SH-SY5Y (cell line): ENCODE measurements at regions not wholly inside any gene's neighbourhood (a gene's known extent, or its start where the extent isn't known, plus 50 kb on each side); places are given as distances from the start of the nearest gene placed in this dataset.

Experiments used
- GATA2 ChIP-seq: IDR thresholded peaks from 2 replicates; pipeline ENCODE4 v1.6.1; 2011; ENCODE audit warnings: mild to moderate bottlenecking, low read depth, low read length
- GATA3 ChIP-seq: IDR thresholded peaks from 2 replicates; pipeline ENCODE4 v1.6.1; 2011; ENCODE audit warnings: low read depth, mild to moderate bottlenecking, low read length, moderate library complexity

DNA sequence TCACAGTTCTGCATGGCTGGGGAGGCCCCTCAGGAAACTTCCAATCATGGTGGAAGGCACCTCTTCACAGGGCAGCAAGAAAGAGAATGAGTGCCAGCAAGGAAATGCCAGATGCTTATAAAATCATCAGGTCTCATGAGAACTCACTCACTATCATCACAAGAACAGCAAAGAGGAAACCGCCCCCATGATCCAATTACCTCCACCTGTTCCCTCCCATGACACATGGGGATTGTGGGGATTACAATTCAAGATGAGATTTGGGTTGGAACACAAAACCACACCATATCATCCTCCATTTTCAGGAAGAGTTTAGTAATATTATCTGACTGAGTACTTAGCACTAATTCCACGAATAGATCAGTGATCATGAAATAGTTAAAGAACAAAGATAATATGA, 244.2 kb downstream of the LMO4 start:
- TF ChIP-seq GATA2 (no peak), GATA3 (no peak)
